Cardiac muscle cell (in vitro differentiated cells and primary cell): ENCODE measurements at regions not wholly inside any gene's neighbourhood (a gene's known extent, or its start where the extent isn't known, plus 50 kb on each side); places are given as distances from the start of the nearest gene placed in this dataset.
A peak's percentile ranks its signal among the peaks of the same experiment; 100 is the strongest.

Experiments used
- DNase-seq, 2 donors: peaks; one replicate each; pipeline versions ENCODE4 v3.0.0 to v3.0.0-alpha.2; 2010 to 2017; ENCODE audit warnings: low read depth in 1 of 2, low spot score in 1 of 2
- H3K27ac ChIP-seq: fragments of 200-600 bp; sonication (generic); 2 replicates; pipeline ENCODE4 v1.5.1; 2016
- H3K27me3 ChIP-seq: fragments of 200-600 bp; sonication (generic); 2 replicates; pipeline ENCODE4 v1.6.0; 2016; ENCODE audit warnings: control low read depth
- H3K36me3 ChIP-seq: fragments of 200-600 bp; sonication (generic); 2 replicates; pipeline ENCODE4 v1.5.1; 2016; ENCODE audit warnings: control low read depth
- H3K4me1 ChIP-seq: fragments of 200-600 bp; sonication (generic); 2 replicates; pipeline ENCODE4 v1.8.1; 2017; ENCODE audit warnings: low read depth, mild to moderate bottlenecking, mixed run types
- H3K4me3 ChIP-seq: fragments of 200-600 bp; sonication (generic); 2 replicates; pipeline ENCODE4 v1.5.1; 2016; ENCODE audit warnings: mild to moderate bottlenecking
- H3K9me3 ChIP-seq: fragments of 200-600 bp; sonication (generic); 2 replicates; pipeline ENCODE4 v1.5.1; 2017; ENCODE audit warnings: low read depth, mild to moderate bottlenecking, control low read depth
- CTCF ChIP-seq: IDR thresholded peaks from 2 replicates; pipeline ENCODE4 v1.5.1; 2012; ENCODE audit warnings: low read depth, mild to moderate bottlenecking, low read length

GRCh38 chr14:71483154-71483553 lies 449.1 kb upstream of the RGS6 start:
- Histone ChIP-seq H3K27me3 (no peaks in the 10 kb centered on the region), H3K27ac (no peak overlapping the region), H3K4me3 (no peak overlapping the region), H3K4me1 (no peaks in the 10 kb centered on the region), H3K9me3 (no peaks in the 10 kb centered on the region), H3K36me3 (no peaks in the 10 kb centered on the region)
- DNase-seq: no peak
- no peak for TF ChIP-seq CTCF

- TF ChIP-seq CTCF: no peak
- H3K4me1 ChIP-seq: peaks cover 11% of the 10 kb centered on the region
- no peak overlapping the region for H3K4me3 ChIP-seq
- DNase-seq: no peak
- H3K27ac ChIP-seq: no peak overlapping the region
- H3K27me3 ChIP-seq: no peaks in the 10 kb centered on the region
- H3K36me3 ChIP-seq: no peaks in the 10 kb centered on the region
- no peaks in the 10 kb centered on the region for H3K9me3 ChIP-seq
These were observed 446.4 kb upstream of the RGS6 start for GRCh38 chr14:71485833-71486232.

- no peaks in the 10 kb centered on the region for H3K27me3 ChIP-seq
- H3K27ac ChIP-seq: no peak overlapping the region
- no peaks in the 10 kb centered on the region for H3K9me3 ChIP-seq
- peak in 1 of 2 donors; percentile 43 for DNase-seq
- no peak overlapping the region for H3K4me3 ChIP-seq
- peaks cover 14% of the 10 kb centered on the region for H3K4me1 ChIP-seq
- TF ChIP-seq CTCF: no peak
- no peaks in the 10 kb centered on the region for H3K36me3 ChIP-seq
These were observed 445.9 kb upstream of the RGS6 start for GRCh38 chr14:71486279-71486678.

GRCh38 chr14:71487449-71487848 lies 444.8 kb upstream of the RGS6 start:
- Histone ChIP-seq H3K4me3 (no peak overlapping the region), H3K9me3 (no peaks in the 10 kb centered on the region), H3K27me3 (no peaks in the 10 kb centered on the region), H3K27ac (no peak overlapping the region), H3K36me3 (no peaks in the 10 kb centered on the region), H3K4me1 (peaks cover 15% of the 10 kb centered on the region)
- no peak for TF ChIP-seq CTCF
- DNase-seq: no peak

- H3K27ac ChIP-seq: no peak overlapping the region
- no peaks in the 10 kb centered on the region for H3K27me3 ChIP-seq
- no peaks in the 10 kb centered on the region for H3K36me3 ChIP-seq
- no peaks in the 10 kb centered on the region for H3K9me3 ChIP-seq
- TF ChIP-seq CTCF: no peak
- H3K4me3 ChIP-seq: no peak overlapping the region
- H3K4me1 ChIP-seq: peaks cover 15% of the 10 kb centered on the region
- DNase-seq: no peak
These were observed 444.3 kb upstream of the RGS6 start for GRCh38 chr14:71487941-71488340.

GRCh38 chr14:71488703-71489191 lies 443.5 kb upstream of the RGS6 start:
- Histone ChIP-seq H3K27ac (peak overlapping the region; percentile 41), H3K27me3 (no peaks in the 10 kb centered on the region), H3K36me3 (no peaks in the 10 kb centered on the region), H3K4me3 (no peak overlapping the region), H3K9me3 (no peaks in the 10 kb centered on the region), H3K4me1 (peaks cover 15% of the 10 kb centered on the region)
- TF ChIP-seq CTCF: no peak
- DNase-seq: peak in 1 of 2 donors; percentile 65
